Peyer's patch (tissue), 4 donors: ENCODE measurements at regions not wholly inside any gene's neighbourhood (a gene's known extent, or its start where the extent isn't known, plus 50 kb on each side); places are given as distances from the start of the nearest gene placed in this dataset.

Source experiments
- DNase-seq, 3 donors: peaks; one replicate each; pipeline ENCODE4 v3.0.0-alpha.2; 2017 to 2019
- H3K27ac ChIP-seq, 4 donors: fragments of 200-600 bp; sonication (generic); one replicate each; pipeline ENCODE4 v1.5.1; 2016 to 2019
- H3K27me3 ChIP-seq, 2 donors: fragments of 200-600 bp; sonication (generic); one replicate each; pipeline ENCODE4 v1.5.1; 2019
- H3K36me3 ChIP-seq, 3 donors: fragments of 200-600 bp; sonication (generic); one replicate each; pipeline ENCODE4 v1.5.1; 2016 to 2019
- H3K4me1 ChIP-seq, 4 donors: fragments of 200-600 bp; sonication (generic); one replicate each; pipeline ENCODE4 v1.5.1; 2016 to 2019
- H3K4me3 ChIP-seq, 4 donors: fragments of 200-600 bp; sonication (generic); 1 replicate in 3 of 4; 2 replicates in 1 of 4; pipeline ENCODE4 v1.5.1; 2016 to 2019; ENCODE audit warnings: mild to moderate bottlenecking in 1 of 4
- H3K9me3 ChIP-seq, 4 donors: fragments of 200-600 bp; sonication (generic); one replicate each; pipeline ENCODE4 v1.5.1; 2016 to 2019; ENCODE audit warnings: mild to moderate bottlenecking in 1 of 4
- POLR2A ChIP-seq, 2 donors: fragments of 450-650 bp; IDR thresholded peaks; one replicate each; pipeline ENCODE4 v1.5.1; 2017; ENCODE audit warnings: antibody characterized with exemption in 2 of 2, mild to moderate bottlenecking in 2 of 2, moderate library complexity in 2 of 2
- TF ChIP-seq, protein P1 (sequence below), 6 experiments: fragments of 450-650 bp in 4 of 6; fragments of 200-600 bp in 2 of 6; sonication (generic) in 1 of 6; IDR thresholded peaks; one replicate each; pipeline ENCODE4 v1.5.1; 2017 to 2019; ENCODE audit warnings: antibody characterized with exemption in 6 of 6, mild to moderate bottlenecking in 3 of 6, moderate library complexity in 1 of 6

GRCh38 chr1:88350648-88351047 lies 333.4 kb upstream of the PKN2 start:
- DNase-seq: no peak

DNA sequence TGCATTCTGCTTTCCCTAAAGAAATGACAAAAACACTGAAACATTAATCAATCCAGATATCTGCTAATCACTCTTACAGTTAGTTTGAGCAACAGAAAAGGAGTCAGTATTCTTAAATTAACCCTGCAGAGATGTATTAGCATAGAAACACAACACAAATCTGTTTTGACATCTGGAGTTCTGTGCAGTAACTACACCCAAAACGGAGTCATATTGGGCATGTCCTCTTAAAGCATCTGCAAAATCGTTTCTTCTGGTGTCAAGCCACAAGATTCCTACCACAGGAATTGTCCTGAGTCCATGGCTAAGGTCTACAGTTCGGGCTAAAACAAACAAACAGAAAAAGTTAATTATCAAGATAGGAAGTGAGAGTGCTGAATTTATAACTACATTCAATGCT lies 332.1 kb upstream of the PKN2 start:
- H3K4me1 ChIP-seq: no peaks in the 10 kb centered on the region
- no peak overlapping the region for H3K4me3 ChIP-seq
- H3K27ac ChIP-seq: no peak overlapping the region
- no peaks in the 10 kb centered on the region for H3K27me3 ChIP-seq
- no peaks in the 10 kb centered on the region for H3K36me3 ChIP-seq
- TF ChIP-seq, protein P1, sequence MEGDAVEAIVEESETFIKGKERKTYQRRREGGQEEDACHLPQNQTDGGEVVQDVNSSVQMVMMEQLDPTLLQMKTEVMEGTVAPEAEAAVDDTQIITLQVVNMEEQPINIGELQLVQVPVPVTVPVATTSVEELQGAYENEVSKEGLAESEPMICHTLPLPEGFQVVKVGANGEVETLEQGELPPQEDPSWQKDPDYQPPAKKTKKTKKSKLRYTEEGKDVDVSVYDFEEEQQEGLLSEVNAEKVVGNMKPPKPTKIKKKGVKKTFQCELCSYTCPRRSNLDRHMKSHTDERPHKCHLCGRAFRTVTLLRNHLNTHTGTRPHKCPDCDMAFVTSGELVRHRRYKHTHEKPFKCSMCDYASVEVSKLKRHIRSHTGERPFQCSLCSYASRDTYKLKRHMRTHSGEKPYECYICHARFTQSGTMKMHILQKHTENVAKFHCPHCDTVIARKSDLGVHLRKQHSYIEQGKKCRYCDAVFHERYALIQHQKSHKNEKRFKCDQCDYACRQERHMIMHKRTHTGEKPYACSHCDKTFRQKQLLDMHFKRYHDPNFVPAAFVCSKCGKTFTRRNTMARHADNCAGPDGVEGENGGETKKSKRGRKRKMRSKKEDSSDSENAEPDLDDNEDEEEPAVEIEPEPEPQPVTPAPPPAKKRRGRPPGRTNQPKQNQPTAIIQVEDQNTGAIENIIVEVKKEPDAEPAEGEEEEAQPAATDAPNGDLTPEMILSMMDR (IDR thresholded peaks at IDR 0.05): no peak
- no peak for TF ChIP-seq POLR2A (IDR thresholded peaks at IDR 0.05)
- no peaks in the 10 kb centered on the region for H3K9me3 ChIP-seq
- no peak for DNase-seq

More at GRCh38 chr1:88350648-88351047, 333.4 kb upstream of the PKN2 start:
- no peaks in the 10 kb centered on the region for H3K36me3 ChIP-seq
- TF ChIP-seq, protein P1 (IDR thresholded peaks at IDR 0.05): no peak
- TF ChIP-seq POLR2A (IDR thresholded peaks at IDR 0.05): no peak
- H3K4me1 ChIP-seq: no peaks in the 10 kb centered on the region
- no peaks in the 10 kb centered on the region for H3K9me3 ChIP-seq
- no peak overlapping the region for H3K4me3 ChIP-seq
- H3K27ac ChIP-seq: no peak overlapping the region
- H3K27me3 ChIP-seq: no peaks in the 10 kb centered on the region

DNA sequence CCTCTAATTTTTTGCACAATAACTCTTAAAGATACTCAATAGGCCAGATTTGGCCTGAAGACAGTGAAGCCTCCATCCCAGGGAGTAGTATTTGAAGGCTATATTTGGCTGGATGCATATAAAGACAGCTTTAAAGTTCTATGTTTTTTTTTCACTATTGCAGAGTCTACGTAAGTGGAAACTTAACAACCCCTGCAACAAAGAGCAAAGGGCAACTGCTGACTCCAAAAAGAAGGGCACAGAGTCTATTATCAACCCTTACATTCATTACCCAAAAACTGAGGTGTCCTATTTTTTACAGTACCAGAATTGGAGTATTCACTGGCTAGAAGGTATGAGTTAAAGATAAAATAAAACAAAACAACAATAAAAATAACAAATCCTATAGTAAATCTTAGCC lies 329.8 kb upstream of the PKN2 start:
- Histone ChIP-seq H3K4me1 (no peaks in the 10 kb centered on the region), H3K4me3 (no peak overlapping the region), H3K27me3 (no peaks in the 10 kb centered on the region), H3K9me3 (no peaks in the 10 kb centered on the region), H3K27ac (no peak overlapping the region), H3K36me3 (no peaks in the 10 kb centered on the region)
- TF ChIP-seq, protein P1 (IDR thresholded peaks at IDR 0.05): no peak
- TF ChIP-seq POLR2A (IDR thresholded peaks at IDR 0.05): no peak
- no peak for DNase-seq

GRCh38 chr1:88357729-88358128 lies 326.3 kb upstream of the PKN2 start:
- no peak for TF ChIP-seq POLR2A (IDR thresholded peaks at IDR 0.05)
- TF ChIP-seq, protein P1 (IDR thresholded peaks at IDR 0.05): no peak
- no peaks in the 10 kb centered on the region for H3K36me3 ChIP-seq
- no peak for DNase-seq

DNA sequence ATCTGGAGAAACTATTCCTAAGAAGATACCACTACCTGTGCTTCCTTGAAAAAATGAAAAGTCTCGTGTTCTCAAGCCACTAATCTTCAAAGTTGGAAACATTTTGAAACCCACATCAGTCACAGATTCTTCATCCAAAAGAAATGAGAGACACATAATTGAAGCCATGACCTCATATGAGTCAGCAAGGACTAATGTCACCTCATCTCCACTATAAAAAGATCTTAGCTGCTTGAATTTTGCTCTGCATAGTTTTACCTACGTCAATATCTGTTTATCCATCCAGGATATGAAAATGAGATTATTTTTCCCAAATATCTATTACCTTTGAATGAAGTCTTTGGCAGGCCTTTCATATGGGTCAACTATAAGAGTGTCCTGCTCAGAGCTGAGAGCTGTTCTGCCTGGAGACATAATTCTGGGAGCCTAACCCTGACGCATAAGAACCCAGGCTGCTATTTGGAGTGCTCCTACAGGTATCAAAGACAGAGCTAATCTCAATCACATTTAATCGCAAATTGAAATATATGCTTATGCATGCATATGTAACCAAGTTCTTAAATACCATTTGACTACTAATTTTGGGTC lies 312.5 kb upstream of the PKN2 start:
- no peak for TF ChIP-seq POLR2A (IDR thresholded peaks at IDR 0.05)
- TF ChIP-seq, protein P1 (IDR thresholded peaks at IDR 0.05): no peak

More at GRCh38 chr1:88357729-88358128, 326.3 kb upstream of the PKN2 start:
- Histone ChIP-seq H3K27me3 (no peaks in the 10 kb centered on the region), H3K27ac (no peak overlapping the region), H3K9me3 (no peaks in the 10 kb centered on the region), H3K4me3 (no peak overlapping the region), H3K4me1 (no peaks in the 10 kb centered on the region)

DNA sequence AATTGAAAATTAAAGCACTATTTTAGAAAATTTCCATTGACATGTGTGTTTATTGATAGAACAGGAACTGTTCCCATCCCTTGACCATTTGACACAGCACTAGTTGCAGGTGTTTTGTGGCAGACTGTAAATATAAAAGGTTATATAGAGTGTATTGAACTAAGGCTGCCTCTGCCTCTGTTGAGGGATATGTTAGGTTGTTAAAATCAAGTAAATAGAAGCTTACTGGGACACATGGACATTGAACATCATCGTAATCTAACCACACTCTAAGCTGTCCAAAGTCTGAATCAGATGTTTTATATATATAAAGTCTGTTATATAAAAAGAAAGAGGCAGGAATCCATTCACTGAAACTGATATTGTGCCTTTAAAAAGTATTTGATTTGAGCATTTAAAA lies 308.1 kb upstream of the PKN2 start:
- Histone ChIP-seq H3K27ac (no peak overlapping the region), H3K9me3 (no peaks in the 10 kb centered on the region), H3K4me3 (no peak overlapping the region), H3K36me3 (no peaks in the 10 kb centered on the region), H3K27me3 (no peaks in the 10 kb centered on the region), H3K4me1 (no peaks in the 10 kb centered on the region)
- DNase-seq: no peak
- TF ChIP-seq, protein P1 (IDR thresholded peaks at IDR 0.05): no peak
- TF ChIP-seq POLR2A (IDR thresholded peaks at IDR 0.05): no peak

More for the DNA sequence above, 312.5 kb upstream of the PKN2 start:
- Histone ChIP-seq H3K27ac (no peak overlapping the region), H3K9me3 (no peaks in the 10 kb centered on the region), H3K36me3 (no peaks in the 10 kb centered on the region), H3K27me3 (no peaks in the 10 kb centered on the region), H3K4me1 (no peaks in the 10 kb centered on the region), H3K4me3 (no peak overlapping the region)
- no peak for DNase-seq
